Panc1 (cell line): ENCODE measurements at regions not wholly inside any gene's neighbourhood (a gene's known extent, or its start where the extent isn't known, plus 50 kb on each side); places are given as distances from the start of the nearest gene placed in this dataset.
A peak's percentile ranks its signal among the peaks of the same experiment; 100 is the strongest.

Experiments
- ATAC-seq: fragments of 200-7000 bp; cut with Tn5 transposase; 2 replicates; pipeline ENCODE4 v1.9.1; 2020; ENCODE audit warnings: mild to moderate bottlenecking, moderate library complexity
- BruUV-seq: library from RNA; stranded (reverse); fragments of 400-500 nt; replicated peaks from 2 replicates; lab custom pipeline; 2021; lab: Mats Ljungman, UMichigan
- CTCF ChIA-PET: fragments of 300-600 bp; sonication (Branson Sonifier 250); formaldehyde crosslinking; loops from one replicate; lab custom pipeline; 2022; ENCODE audit warnings: antibody characterized with exemption; lab: Charles Lee
- POLR2A ChIA-PET: fragments of 300-600 bp; sonication (Branson Sonifier 250); formaldehyde crosslinking; loops from one replicate; lab custom pipeline; 2022; ENCODE audit warnings: antibody characterized with exemption; lab: Charles Lee
- DNase-seq: peaks from one replicate; pipeline ENCODE4 v3.0.0-alpha.2; 2010; ENCODE audit warnings: low read depth, low spot score
- H3K27ac ChIP-seq: 2 replicates; pipeline ENCODE4 v1.5.1; 2011; ENCODE audit warnings: mild to moderate bottlenecking, low read length, inconsistent platforms
- H3K27me3 ChIP-seq: fragments of 200-500 bp; sonication (Bioruptor generic); 2 replicates; pipeline ENCODE4 v1.6.0; 2014; ENCODE audit warnings: low read length, inconsistent platforms; ENCODE audit not compliant: control insufficient read depth, insufficient read depth
- H3K36me3 ChIP-seq: fragments of 200-500 bp; sonication (Bioruptor generic); 2 replicates; pipeline ENCODE4 v1.5.1; 2014; ENCODE audit warnings: inconsistent platforms, mild to moderate bottlenecking, low read length, moderate library complexity; ENCODE audit not compliant: control insufficient read depth, insufficient read depth
- H3K4me1 ChIP-seq: 2 replicates; pipeline ENCODE4 v1.5.1; 2011; ENCODE audit warnings: inconsistent platforms, mild to moderate bottlenecking, low read length, moderate library complexity; ENCODE audit not compliant: control insufficient read depth, insufficient read depth
- H3K4me3 ChIP-seq, 2 experiments: 2 replicates each; pipeline ENCODE4 v1.5.1; 2011 to 2012; ENCODE audit warnings: low read depth in 2 of 2, low read length in 2 of 2, mild to moderate bottlenecking in 2 of 2, inconsistent platforms in 1 of 2, moderate library complexity in 1 of 2
- H3K9me3 ChIP-seq: fragments of 200-500 bp; sonication (Bioruptor generic); 2 replicates; pipeline ENCODE4 v1.5.1; 2014; ENCODE audit warnings: low read depth, mild to moderate bottlenecking, inconsistent platforms, low read length, moderate library complexity; ENCODE audit not compliant: control insufficient read depth, insufficient read depth
- CTCF ChIP-seq: fragments of 450-650 bp; IDR thresholded peaks from 2 replicates; pipeline ENCODE4 v1.5.1; 2017; ENCODE audit warnings: mild to moderate bottlenecking
- POLR2AphosphoS5 ChIP-seq: IDR thresholded peaks from 2 replicates; pipeline ENCODE4 v1.6.1; 2012; ENCODE audit warnings: mild to moderate bottlenecking, low read depth, low read length, moderate library complexity
- SIN3A ChIP-seq: IDR thresholded peaks from 2 replicates; pipeline ENCODE4 v1.6.1; 2012; ENCODE audit warnings: low read depth, mild to moderate bottlenecking, low read length, moderate library complexity, borderline replicate concordance; ENCODE audit not compliant: insufficient read depth
- TCF7L2 ChIP-seq: IDR thresholded peaks from 2 replicates; pipeline ENCODE4 v1.6.1; 2011; ENCODE audit warnings: mild to moderate bottlenecking, low read depth, low read length, inconsistent platforms
- in situ Hi-C: cut with HindIII; loops from 2 replicates; pipeline ENCODE4 v1.10.0; 2016; ENCODE audit warnings: low sequenced_read_pairs, low pct_unique_long_range_greater_than_20kb
- intact Hi-C: fragments of 100-400 bp; cut with micrococcal nuclease; formaldehyde crosslinking; loops from one replicate; pipeline ENCODE4 v1.10.0; 2022; ENCODE audit not compliant: unreplicated experiment
- TF ChIP-seq, protein P1 (sequence below), 2 experiments: IDR thresholded peaks; 2 replicates each; pipeline ENCODE4 v1.6.1; 2011 to 2012; ENCODE audit warnings: low read depth in 2 of 2, control low read depth in 1 of 2, low read length in 1 of 2, mild to moderate bottlenecking in 1 of 2, moderate library complexity in 1 of 2; ENCODE audit not compliant: insufficient read depth in 1 of 2

DNA sequence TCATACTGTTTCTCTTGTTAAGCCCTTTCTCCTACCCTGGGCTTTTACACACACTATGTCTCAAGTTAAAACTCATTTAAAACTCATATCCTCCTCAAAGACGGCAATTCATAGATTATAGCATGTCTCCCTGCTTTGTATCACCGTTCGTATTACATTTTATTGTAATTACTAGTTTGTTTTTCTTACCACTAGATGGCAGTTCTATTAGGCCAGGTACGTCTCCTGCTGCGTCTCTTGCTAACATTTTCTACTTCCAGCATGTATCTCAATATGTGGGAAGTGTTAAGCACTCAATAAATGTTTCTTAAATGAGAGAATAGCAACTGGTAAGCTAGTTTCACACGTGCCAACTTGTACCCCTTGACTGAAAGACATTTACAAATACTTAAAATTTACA lies 450.3 kb upstream of the PCDH7 start:
- H3K27me3 ChIP-seq, result no peaks in the 10 kb centered on the region
- intact Hi-C loops, result no loop called here
- no peak for ATAC-seq
- H3K4me1 ChIP-seq, result no peaks in the 10 kb centered on the region
- H3K36me3 ChIP-seq, result no peaks in the 10 kb centered on the region
- no peak overlapping the region for H3K27ac ChIP-seq
- H3K9me3 ChIP-seq, result no peaks in the 10 kb centered on the region
- BruUV-seq, result no TSS peak
- DNase-seq, result no peak
- H3K4me3 ChIP-seq, result no peak overlapping the region
- TF ChIP-seq CTCF (peak; percentile 47; the same call in 1 of the 2 replicates), POLR2AphosphoS5 (no peak), TCF7L2 (no peak)
- ChIA-PET CTCF (no interaction called here), POLR2A (no interaction called here)
- in situ Hi-C loops, result no loop called here

DNA sequence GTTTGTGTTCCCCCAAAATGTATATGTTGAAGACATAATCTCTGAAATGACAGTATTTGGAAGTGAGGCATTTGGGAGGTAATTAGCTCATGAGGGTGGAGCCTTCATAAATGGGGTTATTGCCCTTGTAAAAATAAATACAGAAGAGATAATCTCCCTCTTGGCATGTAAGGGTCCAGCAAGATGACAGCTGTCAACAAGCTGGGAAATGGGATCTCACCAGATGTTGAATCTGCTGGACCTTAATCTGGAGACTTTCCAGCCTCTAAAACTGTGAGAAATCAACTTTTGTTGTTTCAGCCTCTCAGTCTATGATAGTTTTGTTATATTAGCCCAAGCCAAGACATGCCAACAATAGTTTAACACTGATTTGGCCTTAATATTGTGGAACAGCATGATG lies 438.2 kb upstream of the PCDH7 start:
- Histone ChIP-seq H3K9me3 (no peaks in the 10 kb centered on the region), H3K4me3 (no peak overlapping the region), H3K27ac (no peak overlapping the region), H3K36me3 (no peaks in the 10 kb centered on the region), H3K4me1 (no peaks in the 10 kb centered on the region), H3K27me3 (no peaks in the 10 kb centered on the region)
- ATAC-seq (no peak), DNase-seq (no peak)
- POLR2A ChIA-PET, result no interaction called here
- no TSS peak for BruUV-seq
- intact Hi-C loops, result no loop called here
- CTCF ChIA-PET, result no interaction called here
- TF ChIP-seq CTCF (no peak), POLR2AphosphoS5 (no peak), SIN3A (no peak), TCF7L2 (no peak)
- TF ChIP-seq, protein P1, sequence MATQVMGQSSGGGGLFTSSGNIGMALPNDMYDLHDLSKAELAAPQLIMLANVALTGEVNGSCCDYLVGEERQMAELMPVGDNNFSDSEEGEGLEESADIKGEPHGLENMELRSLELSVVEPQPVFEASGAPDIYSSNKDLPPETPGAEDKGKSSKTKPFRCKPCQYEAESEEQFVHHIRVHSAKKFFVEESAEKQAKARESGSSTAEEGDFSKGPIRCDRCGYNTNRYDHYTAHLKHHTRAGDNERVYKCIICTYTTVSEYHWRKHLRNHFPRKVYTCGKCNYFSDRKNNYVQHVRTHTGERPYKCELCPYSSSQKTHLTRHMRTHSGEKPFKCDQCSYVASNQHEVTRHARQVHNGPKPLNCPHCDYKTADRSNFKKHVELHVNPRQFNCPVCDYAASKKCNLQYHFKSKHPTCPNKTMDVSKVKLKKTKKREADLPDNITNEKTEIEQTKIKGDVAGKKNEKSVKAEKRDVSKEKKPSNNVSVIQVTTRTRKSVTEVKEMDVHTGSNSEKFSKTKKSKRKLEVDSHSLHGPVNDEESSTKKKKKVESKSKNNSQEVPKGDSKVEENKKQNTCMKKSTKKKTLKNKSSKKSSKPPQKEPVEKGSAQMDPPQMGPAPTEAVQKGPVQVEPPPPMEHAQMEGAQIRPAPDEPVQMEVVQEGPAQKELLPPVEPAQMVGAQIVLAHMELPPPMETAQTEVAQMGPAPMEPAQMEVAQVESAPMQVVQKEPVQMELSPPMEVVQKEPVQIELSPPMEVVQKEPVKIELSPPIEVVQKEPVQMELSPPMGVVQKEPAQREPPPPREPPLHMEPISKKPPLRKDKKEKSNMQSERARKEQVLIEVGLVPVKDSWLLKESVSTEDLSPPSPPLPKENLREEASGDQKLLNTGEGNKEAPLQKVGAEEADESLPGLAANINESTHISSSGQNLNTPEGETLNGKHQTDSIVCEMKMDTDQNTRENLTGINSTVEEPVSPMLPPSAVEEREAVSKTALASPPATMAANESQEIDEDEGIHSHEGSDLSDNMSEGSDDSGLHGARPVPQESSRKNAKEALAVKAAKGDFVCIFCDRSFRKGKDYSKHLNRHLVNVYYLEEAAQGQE (IDR thresholded peaks at IDR 0.05; ENCODE audit: insufficient read depth in 1 of 2, low read depth in 2 of 2, low read length in 1 of 2), result no peak
- in situ Hi-C loops, result no loop called here

- in situ Hi-C loops (no loop called here), intact Hi-C loops (no loop called here)
Measured at GRCh38 chr4:30283336-30283735, 436.8 kb upstream of the PCDH7 start.

More at GRCh38 chr4:30283336-30283735, 436.8 kb upstream of the PCDH7 start:
- no TSS peak for BruUV-seq
- no peaks in the 10 kb centered on the region for H3K36me3 ChIP-seq
- H3K9me3 ChIP-seq, result no peaks in the 10 kb centered on the region
- no peak for DNase-seq
- no peaks in the 10 kb centered on the region for H3K4me1 ChIP-seq
- H3K27ac ChIP-seq, result no peak overlapping the region
- no peak overlapping the region for H3K4me3 ChIP-seq
- POLR2A ChIA-PET, result no interaction called here
- H3K27me3 ChIP-seq, result no peaks in the 10 kb centered on the region
- ATAC-seq, result no peak
- TF ChIP-seq POLR2AphosphoS5, result no peak
- TF ChIP-seq SIN3A, result no peak
- TF ChIP-seq, protein P1 (IDR thresholded peaks at IDR 0.05; ENCODE audit: insufficient read depth in 1 of 2, low read depth in 2 of 2, low read length in 1 of 2), result no peak
- TF ChIP-seq CTCF, result no peak
- TF ChIP-seq TCF7L2, result no peak
- CTCF ChIA-PET, result no interaction called here
